Activated CD8-positive, alpha-beta memory T cell treated with anti-CD3 and anti-CD28 coated beads for 36 hours (primary cell): ENCODE measurements at regions not wholly inside any gene's neighbourhood (a gene's known extent, or its start where the extent isn't known, plus 50 kb on each side); places are given as distances from the start of the nearest gene placed in this dataset.
"Not testable (repeated sequence)": the region's sequence is repeated elsewhere in the genome, so short reads cannot be mapped to it uniquely, and the experiment has no call there.

Experiments
- CTCF ChIA-PET: fragments of 350-600 bp; sonication (Branson Sonifier 250); formaldehyde crosslinking; loops from one replicate; lab custom pipeline; 2021; ENCODE audit warnings: antibody characterized with exemption; lab: Charles Lee
- POLR2A ChIA-PET: fragments of 350-600 bp; sonication (Branson Sonifier 250); formaldehyde crosslinking; loops from one replicate; lab custom pipeline; 2021; ENCODE audit warnings: antibody characterized with exemption; lab: Charles Lee

DNA sequence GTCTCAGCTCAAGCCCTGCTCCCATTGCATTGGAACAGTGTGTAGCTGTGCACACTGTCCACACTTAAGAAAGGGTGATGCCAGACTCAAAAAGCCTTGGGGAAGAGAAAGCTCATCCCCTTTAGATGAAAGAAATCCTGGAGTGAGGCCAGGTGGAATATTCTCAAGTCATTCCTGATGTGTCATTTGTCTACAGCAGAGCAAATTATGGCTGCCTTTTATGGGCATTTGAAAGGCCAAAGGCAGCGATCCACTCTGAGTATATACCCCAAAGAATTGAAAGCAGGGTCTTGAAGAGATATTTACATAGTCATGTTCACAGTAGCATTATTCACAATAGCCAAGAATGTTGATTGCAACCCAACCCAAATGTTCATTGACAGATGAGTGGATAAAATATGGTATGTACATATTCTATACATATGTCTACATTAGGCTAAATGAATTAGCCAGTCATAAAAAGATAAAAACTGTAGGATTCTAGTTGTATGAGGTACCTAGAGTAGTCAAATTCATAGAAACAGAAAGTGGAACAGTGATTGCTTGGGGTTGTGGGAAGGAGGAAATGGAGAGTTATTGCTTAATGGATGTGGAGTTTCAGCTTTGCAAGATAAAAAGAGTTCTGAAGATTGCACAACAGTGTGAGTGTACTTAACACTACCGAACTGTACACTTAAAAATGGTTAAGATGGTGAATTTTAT, 214.9 kb downstream of the KCNRG start:
- ChIA-PET CTCF (no interaction called here), POLR2A (no interaction called here)

DNA sequence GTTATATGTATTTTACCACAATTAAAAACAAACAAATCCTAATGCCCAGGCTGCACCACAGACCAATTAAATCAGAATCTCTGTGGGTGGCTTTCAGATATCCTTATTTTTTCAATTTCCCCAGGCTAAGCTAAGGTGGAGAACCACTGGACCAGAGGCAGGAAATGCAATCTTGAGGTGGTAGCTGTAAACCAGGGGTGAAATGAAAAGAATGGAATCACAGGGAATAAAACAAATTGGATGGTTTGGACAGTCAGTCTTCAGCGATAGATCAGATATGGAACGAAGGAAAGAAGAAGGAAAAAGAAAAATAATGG, 215.4 kb downstream of the KCNRG start:
- POLR2A ChIA-PET = no interaction called here
- CTCF ChIA-PET = no interaction called here

- POLR2A ChIA-PET, CTCF ChIA-PET: not testable (repeated sequence)
These were observed 218.3 kb downstream of the KCNRG start for GRCh38 chr13:50233574-50233973.

GRCh38 chr13:50235604-50236342, 220.5 kb downstream of the KCNRG start:
- POLR2A ChIA-PET = interaction anchor here (0.7 to 1.1 kb wide), 3 partner anchors 8 to 24 kb away, joined by 3 to 8 read pairs (median 3); no protein-coding TSS in a partner anchor
- CTCF ChIA-PET = interaction anchor here (0.7 to 2.1 kb wide), 6 partner anchors 9 to 239 kb away, joined by 3 to 7 read pairs (median 3); partner anchors contain the start of gene TRIM13

DNA sequence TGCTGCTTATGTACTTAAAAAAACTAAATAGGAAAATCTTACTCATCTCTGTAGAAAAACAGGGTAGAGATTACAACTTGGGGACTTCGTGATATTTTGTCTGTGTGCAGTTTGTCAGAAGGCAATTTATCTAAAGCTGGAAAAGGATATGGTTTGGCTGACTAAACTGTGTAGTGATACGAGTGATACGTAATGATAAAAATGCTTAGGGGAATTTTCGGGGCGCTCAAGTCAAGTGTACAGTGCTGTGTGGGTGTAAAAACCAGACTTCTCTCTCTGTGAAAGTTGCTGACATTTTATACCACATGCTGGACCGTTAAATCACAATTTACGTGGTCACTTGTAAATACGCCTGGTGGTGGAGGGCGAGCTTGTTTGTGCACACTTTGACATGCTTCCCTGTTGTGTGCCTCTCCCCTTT, 221.7 kb downstream of the KCNRG start:
- CTCF ChIA-PET = interaction anchor here (0.8 to 2.1 kb wide), 4 partner anchors 8 to 240 kb away, joined by 3 to 7 read pairs (median 4); partner anchors contain the start of gene TRIM13
- POLR2A ChIA-PET = interaction anchor here (1.0 to 1.1 kb wide), 3 partner anchors 9 to 23 kb away, joined by 3 to 8 read pairs (median 3); no protein-coding TSS in a partner anchor

DNA sequence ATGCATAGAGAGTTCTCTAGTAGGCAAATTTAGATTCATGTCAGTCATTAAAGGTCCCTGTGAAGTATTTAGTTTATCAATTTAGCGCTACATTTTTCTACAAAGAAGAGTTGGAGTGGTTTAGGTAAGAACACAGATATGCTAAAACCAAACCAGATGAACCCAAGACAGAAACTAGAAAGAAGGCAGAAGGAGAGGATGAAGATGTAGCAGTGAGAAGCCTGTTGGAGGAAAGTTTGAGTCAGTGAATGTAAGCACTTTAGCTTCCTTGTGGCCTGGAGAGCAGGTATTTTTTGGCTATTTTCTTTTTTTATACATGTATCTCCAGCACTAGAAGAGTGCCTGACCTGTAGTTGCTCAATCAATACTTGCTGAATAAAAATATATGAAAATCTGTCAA, 223.7 kb downstream of the KCNRG start:
- POLR2A ChIA-PET = no interaction called here
- CTCF ChIA-PET = no interaction called here

DNA sequence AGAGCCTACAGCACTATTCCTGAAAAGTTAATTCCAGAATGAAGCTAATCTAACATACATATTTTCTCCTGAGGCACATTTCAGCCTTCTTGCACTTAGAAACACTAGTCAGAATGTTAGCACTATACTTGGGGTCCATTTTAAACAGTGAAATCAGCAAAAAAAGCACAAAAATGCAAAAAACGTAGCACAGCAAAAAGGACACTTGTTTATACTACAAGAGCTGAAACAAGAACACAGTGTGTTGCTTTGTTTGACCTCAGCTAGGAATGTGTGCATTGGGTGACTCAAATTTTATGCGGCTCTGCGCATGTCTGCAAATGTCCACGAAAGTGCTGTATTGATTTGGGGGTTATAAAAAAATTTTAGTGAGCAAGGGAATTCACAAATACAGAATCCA, 226.2 kb downstream of the KCNRG start:
- CTCF ChIA-PET = no interaction called here

GRCh38 chr13:50243931-50244330, 228.7 kb downstream of the KCNRG start:
- CTCF ChIA-PET = no interaction called here

More for the DNA sequence above, 226.2 kb downstream of the KCNRG start:
- POLR2A ChIA-PET = no interaction called here

DNA sequence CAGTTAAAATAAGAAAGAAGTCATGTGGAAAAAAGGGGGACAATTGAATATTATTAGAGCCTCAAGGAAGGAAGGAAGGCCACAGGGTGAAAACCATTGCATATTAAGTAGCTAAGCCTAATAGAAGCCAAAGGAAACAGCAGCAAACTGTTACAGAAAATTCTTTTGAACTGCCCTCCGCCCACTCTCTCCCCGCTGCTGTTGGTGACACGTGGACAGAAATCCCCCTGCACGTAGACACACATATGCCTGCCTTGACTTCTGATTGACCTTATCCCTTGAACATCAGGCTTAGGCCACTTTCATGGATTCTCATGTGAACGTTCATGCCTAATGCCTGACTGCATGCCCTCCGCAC, 229.1 kb downstream of the KCNRG start:
- ChIA-PET POLR2A (interaction anchor here (1.1 kb wide), 1 partner anchor 21 kb away, joined by 4 read pairs; no protein-coding TSS in a partner anchor), CTCF (interaction anchor here (1.5 kb wide), 1 partner anchor 8 kb away, joined by 7 read pairs; no protein-coding TSS in a partner anchor)

More at GRCh38 chr13:50243931-50244330, 228.7 kb downstream of the KCNRG start:
- POLR2A ChIA-PET = no interaction called here

- POLR2A ChIA-PET = interaction anchor here (1.1 kb wide), 1 partner anchor 22 kb away, joined by 4 read pairs; no protein-coding TSS in a partner anchor
- CTCF ChIA-PET = interaction anchor here (1.5 kb wide), 1 partner anchor 9 kb away, joined by 7 read pairs; no protein-coding TSS in a partner anchor
These were observed 229.7 kb downstream of the KCNRG start for GRCh38 chr13:50244713-50245574.

DNA sequence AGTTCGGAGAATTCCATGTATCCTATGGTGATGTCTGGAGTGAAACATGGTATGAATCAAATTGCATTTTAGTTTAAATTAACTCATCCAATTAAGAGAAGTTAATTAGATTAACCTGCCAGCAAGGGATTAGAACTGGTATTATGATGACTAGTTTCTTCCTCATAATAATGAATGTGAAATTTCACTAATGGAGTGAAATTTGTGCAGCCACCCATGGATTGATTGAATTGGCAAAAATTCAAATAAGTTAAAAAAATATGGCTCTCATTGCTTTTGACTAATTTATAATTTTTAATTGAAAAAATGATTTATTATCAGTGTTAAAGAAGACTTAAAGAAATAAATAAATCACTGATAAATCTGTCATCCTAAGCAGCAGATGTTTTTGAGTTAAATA, 232.0 kb downstream of the KCNRG start:
- ChIA-PET POLR2A (no interaction called here), CTCF (no interaction called here)

DNA sequence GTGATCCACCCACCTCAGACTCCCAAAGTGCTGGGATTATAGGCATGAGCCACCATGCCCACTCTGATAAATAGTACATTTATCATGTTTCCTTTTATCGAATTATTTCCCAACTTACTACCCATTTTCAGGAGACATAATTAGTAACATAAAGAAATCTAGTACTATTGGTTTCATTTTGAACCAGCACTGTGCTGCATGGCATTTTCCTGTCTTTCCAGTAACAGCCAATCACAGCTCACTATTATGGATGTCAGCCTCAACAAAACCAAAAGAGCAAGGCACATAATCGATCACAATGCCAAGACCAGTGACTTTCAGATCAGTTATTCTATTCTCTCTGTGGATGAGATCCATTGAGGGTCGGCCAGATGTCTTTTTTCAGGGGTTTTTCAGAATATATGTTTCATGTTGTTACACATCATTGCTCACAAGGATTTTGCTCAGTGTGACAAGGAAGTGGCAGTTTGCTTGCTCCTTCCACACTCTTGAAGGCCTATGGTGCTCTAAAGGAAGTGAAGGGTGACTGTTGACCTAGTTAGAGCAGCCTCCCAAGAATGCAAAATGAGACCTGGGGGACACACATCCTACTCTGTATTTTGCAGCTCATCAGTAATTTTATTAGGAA, 233.4 kb downstream of the KCNRG start:
- ChIA-PET CTCF (no interaction called here), POLR2A (no interaction called here)

- CTCF ChIA-PET = no interaction called here
- POLR2A ChIA-PET = no interaction called here
These were observed 233.9 kb downstream of the KCNRG start for GRCh38 chr13:50249144-50249521.

GRCh38 chr13:50250401-50250800, 235.2 kb downstream of the KCNRG start:
- ChIA-PET CTCF (interaction anchor here (0.6 kb wide), 1 partner anchor 158 kb away, joined by 3 read pairs; no protein-coding TSS in a partner anchor), POLR2A (interaction anchor here (0.6 kb wide), 1 partner anchor 264 kb away, joined by 6 read pairs; no protein-coding TSS in a partner anchor)

GRCh38 chr13:50255639-50256038, 240.4 kb downstream of the KCNRG start:
- ChIA-PET CTCF (interaction anchor here (0.6 kb wide), 1 partner anchor 409 kb away, joined by 4 read pairs; no protein-coding TSS in a partner anchor), POLR2A (no interaction called here)

DNA sequence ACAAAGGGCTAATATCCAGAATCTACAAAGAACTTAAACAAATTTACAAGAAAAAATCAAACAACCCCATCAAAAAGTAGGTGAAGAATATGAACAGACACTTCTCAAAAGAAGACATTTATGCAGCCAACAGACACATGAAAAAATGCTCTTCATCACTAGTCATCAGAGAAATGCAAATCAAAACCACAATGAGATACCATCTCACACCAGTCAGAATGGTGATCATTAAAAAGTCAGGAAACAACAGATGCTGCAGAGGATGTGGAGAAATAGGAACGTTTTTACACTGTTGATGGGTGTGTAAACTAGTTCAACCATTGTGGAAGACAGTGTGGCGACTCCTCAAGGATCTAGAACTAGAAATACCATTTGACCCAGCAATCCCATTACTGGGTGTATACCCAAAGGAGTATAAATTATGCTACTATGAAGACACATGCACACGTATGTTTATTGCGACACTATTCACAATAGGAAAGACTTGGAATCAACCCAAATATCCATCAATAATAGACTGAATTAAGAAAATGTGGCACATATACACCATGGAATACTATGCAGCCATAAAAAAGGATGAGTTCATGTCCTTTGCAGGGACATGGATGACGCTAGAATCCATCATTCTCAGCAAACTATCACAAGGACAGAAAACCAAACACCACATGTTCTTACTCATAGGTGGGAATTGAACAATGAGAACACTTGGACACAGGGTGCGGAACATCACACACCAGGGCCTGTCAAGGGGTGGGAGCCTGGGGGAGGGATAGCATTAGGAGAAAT, 241.5 kb downstream of the KCNRG start:
- CTCF ChIA-PET = not testable (repeated sequence)

GRCh38 chr13:50257646-50258045, 242.4 kb downstream of the KCNRG start:
- POLR2A ChIA-PET = interaction anchor here (0.6 kb wide), 1 partner anchor 55 kb away, joined by 3 read pairs; no protein-coding TSS in a partner anchor
- CTCF ChIA-PET = no interaction called here

More for the DNA sequence above, 241.5 kb downstream of the KCNRG start:
- POLR2A ChIA-PET = not testable (repeated sequence)
